HG03520 (cell line): ENCODE measurements at regions not wholly inside any gene's neighbourhood (a gene's known extent, or its start where the extent isn't known, plus 50 kb on each side); places are given as distances from the start of the nearest gene placed in this dataset.
"Not testable (repeated sequence)": the region's sequence is repeated elsewhere in the genome, so short reads cannot be mapped to it uniquely, and the experiment has no call there.

Experiments used
- ATAC-seq: cut with Tn5 transposase; IDR thresholded peaks from one replicate; pipeline ENCODE4 v1.9.1; 2021; ENCODE audit warnings: mild to moderate bottlenecking, moderate library complexity; ENCODE audit not compliant: unreplicated experiment

DNA sequence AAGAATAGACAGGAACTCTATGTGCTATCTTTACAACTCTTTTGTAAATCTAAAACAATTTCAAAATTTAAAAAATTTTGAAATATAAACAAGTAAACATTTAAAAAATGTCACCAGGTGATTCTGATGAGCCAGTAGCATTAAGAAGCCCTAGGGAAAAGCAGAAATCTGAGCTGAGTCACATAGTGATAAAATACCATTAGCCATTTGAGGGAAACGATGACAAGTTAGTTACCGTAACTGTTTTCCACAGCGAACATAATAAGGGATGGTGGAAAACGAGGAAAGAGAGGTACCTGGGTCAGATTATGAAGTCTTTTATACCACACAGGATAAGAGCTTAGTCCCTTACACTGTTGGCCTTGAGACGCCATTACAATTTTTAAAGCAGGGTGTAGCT is 55.5 kb downstream of the PRR15 start:
- no peak for ATAC-seq

DNA sequence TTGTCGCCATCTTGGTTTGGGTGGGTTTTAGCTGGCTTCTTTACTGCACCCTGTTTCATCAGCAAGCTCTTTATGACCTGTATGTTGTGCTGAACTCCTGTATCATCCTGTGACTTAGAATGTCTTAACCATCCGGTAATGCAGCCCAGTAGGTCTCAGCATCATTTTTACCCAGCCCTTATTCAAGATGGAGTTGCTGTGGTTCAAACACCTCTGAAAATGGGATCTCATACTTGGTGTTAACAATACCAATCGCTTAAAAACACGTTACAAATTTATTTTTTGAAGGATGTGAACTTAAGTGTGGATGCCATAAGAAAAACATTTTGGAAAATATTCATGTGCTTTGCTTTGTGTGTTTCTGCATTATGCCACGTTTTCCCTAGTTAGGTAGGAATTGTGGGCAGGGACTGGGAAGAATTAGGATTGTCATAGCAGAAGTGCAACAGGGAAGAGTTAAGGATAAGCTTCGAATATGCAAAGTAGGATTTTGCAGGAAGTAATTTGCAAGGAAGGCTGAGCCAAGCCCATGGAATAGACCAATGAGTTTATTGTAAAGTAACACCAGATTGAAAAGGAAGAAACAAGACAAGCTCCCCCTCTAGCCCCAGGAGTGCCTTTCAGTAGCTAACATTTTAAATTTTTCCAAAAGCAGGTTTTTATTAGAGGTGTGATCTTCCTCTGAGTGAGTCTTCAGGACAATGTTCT is 56.4 kb downstream of the PRR15 start:
- ATAC-seq = no peak

GRCh38 chr7:29620556-29620930 is 56.9 kb downstream of the PRR15 start:
- no peak for ATAC-seq

- no peak for ATAC-seq
These were observed 59.0 kb downstream of the PRR15 start for GRCh38 chr7:29622335-29623265.

GRCh38 chr7:29623973-29624372 is 60.3 kb downstream of the PRR15 start:
- ATAC-seq = no peak

DNA sequence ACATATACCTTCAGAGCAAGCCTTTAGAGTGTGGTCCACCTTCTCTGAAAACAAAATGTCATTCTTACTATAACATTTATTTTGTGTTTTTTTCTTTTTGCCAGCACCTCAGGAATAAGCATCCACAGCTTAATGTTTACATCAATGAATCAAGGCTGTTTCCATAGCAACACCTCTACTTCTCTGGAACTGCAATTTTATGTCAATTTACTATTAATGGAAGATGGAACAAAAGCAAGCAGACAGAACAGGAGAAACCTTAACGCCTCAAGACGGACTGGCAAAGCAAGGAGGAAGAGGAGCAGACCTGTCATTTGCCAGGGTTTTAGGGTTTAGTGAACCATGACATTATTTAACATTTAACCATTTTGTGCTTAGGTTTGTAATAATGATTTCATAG is 63.1 kb downstream of the PRR15 start:
- ATAC-seq = no peak

DNA sequence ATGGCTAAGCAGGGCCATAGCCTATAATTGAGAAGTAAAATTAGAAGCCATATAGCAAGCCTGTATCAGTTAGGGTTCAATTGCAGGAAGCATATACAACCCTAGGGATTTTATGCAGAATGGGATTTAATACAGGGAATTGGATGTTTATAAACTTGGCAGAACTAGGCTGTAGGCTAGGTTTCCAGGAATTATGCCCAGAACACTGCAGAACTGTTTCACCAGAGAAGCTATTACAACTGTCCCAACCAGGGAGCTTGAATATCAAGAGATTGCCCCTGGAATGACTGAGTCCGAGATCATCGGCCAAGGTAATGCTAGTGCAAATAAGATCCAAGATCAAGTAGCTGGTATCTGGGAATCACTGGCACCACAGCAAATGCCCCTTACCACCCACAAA is 64.0 kb downstream of the PRR15 start:
- ATAC-seq = no peak

DNA sequence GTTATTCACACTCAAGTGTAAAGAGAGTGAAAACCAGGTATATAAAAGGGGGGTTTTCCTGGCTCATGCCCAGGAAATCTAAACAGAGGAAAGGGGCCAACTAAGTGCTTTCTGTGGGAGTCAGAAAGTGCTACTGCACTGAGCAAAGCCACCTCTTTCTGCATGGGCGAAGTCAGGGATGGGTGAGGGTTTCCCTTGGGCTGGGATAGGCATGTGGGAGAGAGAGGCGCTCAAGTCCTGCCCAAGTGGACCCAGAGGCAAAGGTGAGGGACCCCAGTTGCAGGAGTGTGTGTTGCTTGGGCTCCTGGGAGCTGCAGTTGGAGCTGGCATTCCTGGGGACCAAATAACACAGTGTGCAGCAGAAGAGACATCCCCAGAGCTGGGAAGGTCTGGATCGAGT is 65.9 kb downstream of the PRR15 start:
- ATAC-seq = no peak

- not testable (repeated sequence) for ATAC-seq
These were observed 71.7 kb downstream of the PRR15 start for GRCh38 chr7:29635067-29636008.

DNA sequence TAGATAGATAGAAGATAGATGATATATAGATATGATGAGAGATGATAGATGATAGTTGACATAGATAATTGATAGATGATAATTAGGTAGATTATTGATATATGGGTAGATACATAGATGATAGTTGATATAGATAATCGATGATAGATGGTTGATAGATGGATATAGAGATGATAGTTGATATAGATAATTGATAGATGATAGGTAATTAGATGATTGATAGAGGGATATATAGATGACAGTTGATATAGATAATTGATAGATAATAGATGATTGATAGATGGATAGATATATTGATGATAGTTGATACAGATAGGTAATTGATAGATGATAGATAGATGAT is 72.3 kb downstream of the PRR15 start:
- ATAC-seq = no peak

- no peak for ATAC-seq
These were observed 73.7 kb downstream of the PRR15 start for GRCh38 chr7:29637374-29637773.

- ATAC-seq = not testable (repeated sequence)
These were observed 75.2 kb downstream of the PRR15 start for GRCh38 chr7:29638841-29639240.

- ATAC-seq = no peak
These were observed 75.8 kb downstream of the PRR15 start for GRCh38 chr7:29639386-29639785.

- ATAC-seq = no peak
These were observed 76.4 kb downstream of the PRR15 start for GRCh38 chr7:29639886-29640595.

DNA sequence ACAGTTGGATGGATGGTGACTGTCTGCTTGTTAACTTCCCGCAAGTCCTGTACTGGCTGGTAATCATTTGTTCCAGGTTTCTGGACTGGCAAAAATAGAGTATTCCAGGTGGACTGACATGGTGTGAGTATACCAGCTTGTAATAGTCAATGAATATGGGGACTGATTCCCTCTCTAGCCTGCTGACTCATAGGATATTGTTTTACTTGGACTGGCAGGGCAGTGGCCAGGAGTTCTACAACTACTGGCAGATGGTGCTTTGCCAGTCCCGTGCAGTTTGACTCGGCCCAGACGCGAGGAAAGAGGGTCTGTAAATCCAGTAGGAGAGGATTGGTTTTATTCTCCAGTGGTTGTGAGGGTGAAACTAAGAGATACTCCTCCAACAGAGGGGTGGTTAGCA is 78.0 kb downstream of the PRR15 start:
- ATAC-seq = no peak

DNA sequence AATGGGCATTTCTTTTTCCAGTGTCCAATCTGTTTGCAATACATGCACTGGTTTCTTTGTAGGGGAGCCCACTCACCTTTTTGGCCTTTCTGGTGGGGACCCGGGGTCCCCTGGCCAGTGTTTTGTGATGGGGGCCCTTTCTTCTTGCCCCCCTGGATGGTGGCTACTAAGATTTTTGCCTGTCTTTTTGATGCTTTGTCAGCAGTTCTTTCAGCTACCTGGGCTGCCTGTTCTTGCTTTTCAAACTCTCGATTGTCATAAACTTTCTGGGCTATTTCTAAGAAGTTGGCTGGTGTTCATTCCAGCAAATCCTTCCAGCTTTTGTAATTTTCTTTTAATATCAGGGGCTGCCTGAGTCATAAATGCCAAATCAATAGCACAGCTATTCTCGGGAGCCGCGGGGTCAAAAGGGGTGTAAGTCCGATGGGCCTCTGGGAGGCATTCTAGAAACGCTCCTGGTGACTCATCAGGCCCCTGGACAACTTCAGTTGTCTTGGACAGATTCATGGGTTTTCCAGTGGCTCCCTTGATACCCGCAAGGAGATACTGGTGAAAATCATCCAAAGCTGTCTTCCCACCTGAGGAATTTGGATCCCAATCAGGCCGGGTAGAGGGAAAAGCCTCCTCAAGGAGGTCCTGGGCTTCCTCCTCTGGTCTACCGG is 79.0 kb downstream of the PRR15 start:
- ATAC-seq = no peak

DNA sequence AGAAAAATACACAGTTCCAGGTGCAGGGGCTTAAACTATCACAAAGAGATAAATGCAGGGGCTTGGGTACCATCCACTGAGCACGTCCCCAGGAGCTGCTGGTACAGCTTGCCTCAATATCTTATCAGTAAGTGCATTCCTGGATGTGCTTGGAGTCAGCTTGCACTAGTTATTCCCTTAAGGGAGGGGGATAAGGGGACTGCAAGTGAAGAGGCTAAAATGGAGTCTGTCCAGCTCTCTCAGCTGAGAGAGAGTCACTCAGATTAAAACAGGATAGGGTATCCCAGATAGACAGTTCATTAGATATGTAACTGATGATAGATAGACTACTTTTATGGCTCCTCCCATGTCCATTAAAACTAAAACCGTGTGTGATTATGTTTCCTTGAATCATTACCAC is 82.5 kb downstream of the PRR15 start:
- ATAC-seq = not testable (repeated sequence)

GRCh38 chr7:29647020-29647654 is 83.5 kb downstream of the PRR15 start:
- ATAC-seq = no peak

DNA sequence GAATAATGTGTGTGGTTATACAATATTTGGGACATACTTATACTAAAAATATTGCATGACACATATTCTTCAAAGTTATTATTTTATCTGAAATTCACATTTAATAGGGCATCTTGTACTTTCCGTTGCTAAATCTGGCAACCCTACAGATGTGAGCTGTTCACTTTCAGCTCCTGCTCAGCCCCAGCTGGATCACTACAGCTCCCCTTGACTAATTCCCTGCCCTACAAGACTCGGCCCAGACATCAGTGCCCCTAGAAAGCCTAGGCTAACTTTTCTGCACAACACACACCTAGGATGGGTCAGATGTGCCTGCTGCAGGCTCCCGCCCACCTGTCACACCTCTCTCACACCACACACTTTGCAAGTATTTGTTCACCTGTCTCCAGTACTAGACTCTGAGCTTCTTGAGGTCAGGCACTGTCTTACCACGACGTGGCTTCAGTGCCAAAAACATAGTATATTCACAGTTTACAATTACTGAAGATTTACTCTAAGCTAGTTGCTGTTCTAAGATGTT is 84.1 kb downstream of the PRR15 start:
- ATAC-seq = not testable (repeated sequence)
